ENCODE measurements at regions not wholly inside any gene's neighbourhood (a gene's known extent, or its start where the extent isn't known, plus 50 kb on each side); places are given as distances from the start of the nearest gene placed in this dataset.

GRCh38 chr5:153130296-153130695 lies 360.2 kb upstream of the GRIA1 start:
- no peaks in the 10 kb centered on the region for H3F3A ChIP-seq (ENCODE audit: insufficient read depth)
- H3K36me3 ChIP-seq (ENCODE audit: low read length), result no peaks in the 10 kb centered on the region
- no peaks in the 10 kb centered on the region for H3K27me3 ChIP-seq (ENCODE audit: low read length)
- no peaks in the 10 kb centered on the region for H3K79me2 ChIP-seq (ENCODE audit: insufficient read depth, low read length)
- no peaks in the 10 kb centered on the region for H4K20me1 ChIP-seq (ENCODE audit: low read depth, low read length)
- no peak overlapping the region for H3K4me3 ChIP-seq (ENCODE audit: insufficient read depth, low read length, poor library complexity, severe bottlenecking)
- no peaks in the 10 kb centered on the region for H3K9me3 ChIP-seq (ENCODE audit: insufficient read depth, low read length)
- H3K27ac ChIP-seq (ENCODE audit: low read depth, low read length), result no peak overlapping the region
- no peaks in the 10 kb centered on the region for H3K9me2 ChIP-seq (replicated peaks; ENCODE audit: insufficient read depth, low read length)
- TF ChIP-seq EZH2phosphoT487 (conservative IDR thresholded peaks at IDR 0.05; ENCODE audit: low read length), result no peak
- no peak for TF ChIP-seq CTCF (IDR thresholded peaks at IDR 0.05; ENCODE audit: insufficient read depth, low read length, poor library complexity, severe bottlenecking)
- no peak overlapping the region for H3K9ac ChIP-seq (ENCODE audit: low read length)
- no peak overlapping the region for H3K4me2 ChIP-seq (ENCODE audit: low read depth, low read length, poor library complexity, severe bottlenecking)
- H2AFZ ChIP-seq (ENCODE audit: low read depth, low read length, severe bottlenecking), result no peak overlapping the region

DNA sequence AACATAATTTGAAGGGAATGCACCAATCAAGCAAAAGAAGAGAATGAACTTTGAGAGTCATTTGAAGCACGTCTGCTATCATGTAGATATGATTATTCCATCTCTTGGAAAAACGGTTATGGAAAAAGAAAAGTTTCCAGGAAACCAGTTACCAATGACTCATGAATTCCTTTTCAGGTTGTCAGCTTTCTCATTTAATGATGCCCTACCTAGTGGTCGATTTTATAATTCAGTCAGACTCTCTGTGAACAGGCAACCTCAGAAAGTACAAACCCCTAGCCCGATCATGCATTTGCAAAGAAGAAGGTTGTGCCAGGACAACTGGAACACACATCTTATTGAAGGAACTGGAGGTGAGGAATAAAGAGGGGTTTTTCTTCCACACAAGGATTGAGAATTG lies 355.1 kb upstream of the GRIA1 start:
- TF ChIP-seq CTCF (IDR thresholded peaks at IDR 0.05; ENCODE audit: insufficient read depth, low read length, poor library complexity, severe bottlenecking), result no peak
- no peak for TF ChIP-seq EZH2phosphoT487 (conservative IDR thresholded peaks at IDR 0.05; ENCODE audit: low read length)
- no peaks in the 10 kb centered on the region for H3K9me2 ChIP-seq (replicated peaks; ENCODE audit: insufficient read depth, low read length)
- no peaks in the 10 kb centered on the region for H4K20me1 ChIP-seq (ENCODE audit: low read depth, low read length)
- H3K4me3 ChIP-seq (ENCODE audit: insufficient read depth, low read length, poor library complexity, severe bottlenecking), result no peak overlapping the region
- H3K4me2 ChIP-seq (ENCODE audit: low read depth, low read length, poor library complexity, severe bottlenecking), result no peak overlapping the region
- H3K27me3 ChIP-seq (ENCODE audit: low read length), result no peaks in the 10 kb centered on the region
- H3K79me2 ChIP-seq (ENCODE audit: insufficient read depth, low read length), result no peaks in the 10 kb centered on the region
- no peaks in the 10 kb centered on the region for H3F3A ChIP-seq (ENCODE audit: insufficient read depth)
- H3K9ac ChIP-seq (ENCODE audit: low read length), result no peak overlapping the region
- no peak overlapping the region for H2AFZ ChIP-seq (ENCODE audit: low read depth, low read length, severe bottlenecking)
- no peaks in the 10 kb centered on the region for H3K36me3 ChIP-seq (ENCODE audit: low read length)
- H3K27ac ChIP-seq (ENCODE audit: low read depth, low read length), result no peak overlapping the region
- no peaks in the 10 kb centered on the region for H3K9me3 ChIP-seq (ENCODE audit: insufficient read depth, low read length)

DNA sequence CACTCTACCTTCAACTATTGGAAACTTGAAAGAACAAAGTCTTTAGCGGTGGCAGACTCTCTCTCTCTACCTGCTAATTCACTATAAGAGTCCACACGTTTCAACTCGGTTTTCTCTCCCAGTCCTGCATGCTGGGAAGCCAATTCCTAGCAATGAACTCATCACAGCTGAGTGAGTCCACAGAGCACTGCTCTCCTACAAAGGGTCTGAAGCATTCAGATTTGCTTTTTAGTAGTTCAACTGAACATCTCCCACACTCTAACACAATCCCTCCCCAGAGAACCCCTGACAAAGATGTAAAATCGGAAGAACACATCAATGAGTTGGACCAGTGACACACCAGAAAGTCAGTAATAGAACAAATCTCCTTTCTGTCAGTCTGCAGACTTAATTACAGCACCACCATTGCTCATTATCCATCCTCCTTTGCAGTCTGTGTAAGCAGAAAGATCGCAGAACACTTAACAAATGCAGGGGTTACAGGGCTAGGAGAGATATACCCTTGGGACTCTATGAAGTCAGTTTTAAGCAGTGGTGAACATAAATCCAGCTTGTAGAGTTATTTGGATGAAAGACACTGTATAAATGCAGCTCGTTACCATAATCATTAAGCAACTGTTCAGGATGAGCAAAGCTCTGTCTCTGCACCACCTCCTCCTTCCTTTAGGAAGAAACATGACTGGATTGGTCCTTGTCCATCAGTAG lies 353.4 kb upstream of the GRIA1 start:
- no peaks in the 10 kb centered on the region for H3K79me2 ChIP-seq (ENCODE audit: insufficient read depth, low read length)
- no peaks in the 10 kb centered on the region for H3K36me3 ChIP-seq (ENCODE audit: low read length)
- TF ChIP-seq CTCF (IDR thresholded peaks at IDR 0.05; ENCODE audit: insufficient read depth, low read length, poor library complexity, severe bottlenecking), result no peak
- TF ChIP-seq EZH2phosphoT487 (conservative IDR thresholded peaks at IDR 0.05; ENCODE audit: low read length), result no peak
- no peaks in the 10 kb centered on the region for H3K9me3 ChIP-seq (ENCODE audit: insufficient read depth, low read length)
- H3K27me3 ChIP-seq (ENCODE audit: low read length), result no peaks in the 10 kb centered on the region
- H3K4me2 ChIP-seq (ENCODE audit: low read depth, low read length, poor library complexity, severe bottlenecking), result no peak overlapping the region
- no peaks in the 10 kb centered on the region for H3K9me2 ChIP-seq (replicated peaks; ENCODE audit: insufficient read depth, low read length)
- no peak overlapping the region for H2AFZ ChIP-seq (ENCODE audit: low read depth, low read length, severe bottlenecking)
- no peaks in the 10 kb centered on the region for H3F3A ChIP-seq (ENCODE audit: insufficient read depth)
- no peak overlapping the region for H3K9ac ChIP-seq (ENCODE audit: low read length)
- H3K4me3 ChIP-seq (ENCODE audit: insufficient read depth, low read length, poor library complexity, severe bottlenecking), result no peak overlapping the region
- H4K20me1 ChIP-seq (ENCODE audit: low read depth, low read length), result no peaks in the 10 kb centered on the region
- H3K27ac ChIP-seq (ENCODE audit: low read depth, low read length), result no peak overlapping the region

Data from SU-DHL-6 (cell line).